Panc1 (cell line): ENCODE measurements at regions not wholly inside any gene's neighbourhood (a gene's known extent, or its start where the extent isn't known, plus 50 kb on each side); places are given as distances from the start of the nearest gene placed in this dataset.

Experiments used
- CTCF ChIP-seq: fragments of 450-650 bp; IDR thresholded peaks from 2 replicates; pipeline ENCODE4 v1.5.1; 2017; ENCODE audit warnings: mild to moderate bottlenecking
- POLR2AphosphoS5 ChIP-seq: IDR thresholded peaks from 2 replicates; pipeline ENCODE4 v1.6.1; 2012; ENCODE audit warnings: mild to moderate bottlenecking, low read depth, low read length, moderate library complexity
- TCF7L2 ChIP-seq: IDR thresholded peaks from 2 replicates; pipeline ENCODE4 v1.6.1; 2011; ENCODE audit warnings: mild to moderate bottlenecking, low read depth, low read length, inconsistent platforms
- TF ChIP-seq, protein P1 (sequence below), 2 experiments: IDR thresholded peaks; 2 replicates each; pipeline ENCODE4 v1.6.1; 2011 to 2012; ENCODE audit warnings: low read depth in 2 of 2, control low read depth in 1 of 2, low read length in 1 of 2, mild to moderate bottlenecking in 1 of 2, moderate library complexity in 1 of 2; ENCODE audit not compliant: insufficient read depth in 1 of 2

- TF ChIP-seq CTCF (no peak), POLR2AphosphoS5 (no peak), TCF7L2 (no peak)
- TF ChIP-seq, protein P1, sequence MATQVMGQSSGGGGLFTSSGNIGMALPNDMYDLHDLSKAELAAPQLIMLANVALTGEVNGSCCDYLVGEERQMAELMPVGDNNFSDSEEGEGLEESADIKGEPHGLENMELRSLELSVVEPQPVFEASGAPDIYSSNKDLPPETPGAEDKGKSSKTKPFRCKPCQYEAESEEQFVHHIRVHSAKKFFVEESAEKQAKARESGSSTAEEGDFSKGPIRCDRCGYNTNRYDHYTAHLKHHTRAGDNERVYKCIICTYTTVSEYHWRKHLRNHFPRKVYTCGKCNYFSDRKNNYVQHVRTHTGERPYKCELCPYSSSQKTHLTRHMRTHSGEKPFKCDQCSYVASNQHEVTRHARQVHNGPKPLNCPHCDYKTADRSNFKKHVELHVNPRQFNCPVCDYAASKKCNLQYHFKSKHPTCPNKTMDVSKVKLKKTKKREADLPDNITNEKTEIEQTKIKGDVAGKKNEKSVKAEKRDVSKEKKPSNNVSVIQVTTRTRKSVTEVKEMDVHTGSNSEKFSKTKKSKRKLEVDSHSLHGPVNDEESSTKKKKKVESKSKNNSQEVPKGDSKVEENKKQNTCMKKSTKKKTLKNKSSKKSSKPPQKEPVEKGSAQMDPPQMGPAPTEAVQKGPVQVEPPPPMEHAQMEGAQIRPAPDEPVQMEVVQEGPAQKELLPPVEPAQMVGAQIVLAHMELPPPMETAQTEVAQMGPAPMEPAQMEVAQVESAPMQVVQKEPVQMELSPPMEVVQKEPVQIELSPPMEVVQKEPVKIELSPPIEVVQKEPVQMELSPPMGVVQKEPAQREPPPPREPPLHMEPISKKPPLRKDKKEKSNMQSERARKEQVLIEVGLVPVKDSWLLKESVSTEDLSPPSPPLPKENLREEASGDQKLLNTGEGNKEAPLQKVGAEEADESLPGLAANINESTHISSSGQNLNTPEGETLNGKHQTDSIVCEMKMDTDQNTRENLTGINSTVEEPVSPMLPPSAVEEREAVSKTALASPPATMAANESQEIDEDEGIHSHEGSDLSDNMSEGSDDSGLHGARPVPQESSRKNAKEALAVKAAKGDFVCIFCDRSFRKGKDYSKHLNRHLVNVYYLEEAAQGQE (IDR thresholded peaks at IDR 0.05; ENCODE audit: insufficient read depth in 1 of 2, low read depth in 2 of 2, low read length in 1 of 2): no peak
These were observed 173.7 kb upstream of the EGLN3 start for GRCh38 chr14:34124585-34124984.
